ENCODE measurements at regions not wholly inside any gene's neighbourhood (a gene's known extent, or its start where the extent isn't known, plus 50 kb on each side); places are given as distances from the start of the nearest gene placed in this dataset.

GRCh38 chr7:113446391-113446790 is 328.0 kb upstream of the SMIM30 start:
- no peak overlapping the region for H3K4me3 Mint-ChIP-seq
- ATAC-seq (no peak), DNase-seq (ENCODE audit: low spot score in 2 of 2) (no peak)
- H3K9me3 Mint-ChIP-seq: no peaks in the 10 kb centered on the region
- H3K36me3 Mint-ChIP-seq: no peaks in the 10 kb centered on the region
- no peak overlapping the region for H3K27ac Mint-ChIP-seq
- no peaks in the 10 kb centered on the region for H3K4me1 Mint-ChIP-seq

GRCh38 chr7:113444261-113444660 is 325.9 kb upstream of the SMIM30 start:
- Mint-ChIP-seq H3K4me1 (no peaks in the 10 kb centered on the region), H3K4me3 (no peak overlapping the region), H3K36me3 (no peaks in the 10 kb centered on the region), H3K9me3 (peaks cover 3% of the 10 kb centered on the region), H3K27ac (no peak overlapping the region)
- DNase-seq (ENCODE audit: low spot score in 2 of 2): no peak
- ATAC-seq: no peak

GRCh38 chr7:113440173-113440572 is 321.8 kb upstream of the SMIM30 start:
- no peaks in the 10 kb centered on the region for H3K36me3 Mint-ChIP-seq
- H3K4me1 Mint-ChIP-seq: no peaks in the 10 kb centered on the region
- no peak for DNase-seq (ENCODE audit: low spot score in 2 of 2)
- no peak for ATAC-seq
- H3K27ac Mint-ChIP-seq: no peak overlapping the region
- peaks cover 7% of the 10 kb centered on the region for H3K9me3 Mint-ChIP-seq
- H3K4me3 Mint-ChIP-seq: no peak overlapping the region

- ATAC-seq: no peak
- H3K4me1 Mint-ChIP-seq: no peaks in the 10 kb centered on the region
- no peak for DNase-seq (ENCODE audit: low spot score in 2 of 2)
- H3K36me3 Mint-ChIP-seq: no peaks in the 10 kb centered on the region
- H3K27ac Mint-ChIP-seq: no peak overlapping the region
- no peak overlapping the region for H3K4me3 Mint-ChIP-seq
- no peaks in the 10 kb centered on the region for H3K9me3 Mint-ChIP-seq
Measured at GRCh38 chr7:113431406-113431805, 313.1 kb upstream of the SMIM30 start.

GRCh38 chr7:113424185-113424817 is 305.9 kb upstream of the SMIM30 start:
- H3K4me1 Mint-ChIP-seq: peaks cover 6% of the 10 kb centered on the region
- H3K36me3 Mint-ChIP-seq: no peaks in the 10 kb centered on the region
- no peaks in the 10 kb centered on the region for H3K9me3 Mint-ChIP-seq
- H3K4me3 Mint-ChIP-seq: no peak overlapping the region
- H3K27ac Mint-ChIP-seq: no peak overlapping the region
- ATAC-seq (no peak), DNase-seq (ENCODE audit: low spot score in 2 of 2) (no peak)

GRCh38 chr7:113421696-113422330 is 303.5 kb upstream of the SMIM30 start:
- DNase-seq (ENCODE audit: low spot score in 2 of 2) (peak; percentile 56 to 85), ATAC-seq (peak; percentile 94)

GRCh38 chr7:113414401-113415035 is 296.2 kb upstream of the SMIM30 start:
- no peaks in the 10 kb centered on the region for H3K4me1 Mint-ChIP-seq
- no peak overlapping the region for H3K4me3 Mint-ChIP-seq
- H3K36me3 Mint-ChIP-seq: no peaks in the 10 kb centered on the region
- DNase-seq (ENCODE audit: low spot score in 2 of 2): no peak
- no peaks in the 10 kb centered on the region for H3K9me3 Mint-ChIP-seq
- no peak for ATAC-seq
- no peak overlapping the region for H3K27ac Mint-ChIP-seq

More at GRCh38 chr7:113421696-113422330, 303.5 kb upstream of the SMIM30 start:
- Mint-ChIP-seq H3K27ac (no peak overlapping the region), H3K36me3 (no peaks in the 10 kb centered on the region), H3K4me3 (no peak overlapping the region), H3K9me3 (no peaks in the 10 kb centered on the region), H3K4me1 (peaks cover 6% of the 10 kb centered on the region)

- H3K4me1 Mint-ChIP-seq: no peaks in the 10 kb centered on the region
- no peak overlapping the region for H3K4me3 Mint-ChIP-seq
- no peaks in the 10 kb centered on the region for H3K9me3 Mint-ChIP-seq
- H3K36me3 Mint-ChIP-seq: no peaks in the 10 kb centered on the region
- no peak overlapping the region for H3K27ac Mint-ChIP-seq
- no peak for ATAC-seq
- DNase-seq (ENCODE audit: low spot score in 2 of 2): no peak
Measured at GRCh38 chr7:113412410-113412809, 294.1 kb upstream of the SMIM30 start.

- H3K27ac Mint-ChIP-seq: no peak overlapping the region
- H3K4me3 Mint-ChIP-seq: no peak overlapping the region
- ATAC-seq (no peak), DNase-seq (ENCODE audit: low spot score in 2 of 2) (no peak)
- no peaks in the 10 kb centered on the region for H3K4me1 Mint-ChIP-seq
- H3K9me3 Mint-ChIP-seq: no peaks in the 10 kb centered on the region
- no peaks in the 10 kb centered on the region for H3K36me3 Mint-ChIP-seq
Measured at GRCh38 chr7:113410796-113411195, 292.4 kb upstream of the SMIM30 start.

GRCh38 chr7:113408999-113409398 is 290.6 kb upstream of the SMIM30 start:
- DNase-seq (ENCODE audit: low spot score in 2 of 2) (no peak), ATAC-seq (no peak)
- Mint-ChIP-seq H3K36me3 (no peaks in the 10 kb centered on the region), H3K27ac (no peak overlapping the region), H3K4me1 (no peaks in the 10 kb centered on the region), H3K4me3 (no peak overlapping the region), H3K9me3 (no peaks in the 10 kb centered on the region)

GRCh38 chr7:113405296-113406056 is 287.1 kb upstream of the SMIM30 start:
- no peaks in the 10 kb centered on the region for H3K9me3 Mint-ChIP-seq
- H3K36me3 Mint-ChIP-seq: no peaks in the 10 kb centered on the region
- DNase-seq (ENCODE audit: low spot score in 2 of 2) (no peak), ATAC-seq (no peak)
- H3K27ac Mint-ChIP-seq: no peak overlapping the region
- H3K4me3 Mint-ChIP-seq: no peak overlapping the region
- H3K4me1 Mint-ChIP-seq: no peaks in the 10 kb centered on the region

- Mint-ChIP-seq H3K27ac (no peak overlapping the region), H3K9me3 (no peaks in the 10 kb centered on the region), H3K4me1 (no peaks in the 10 kb centered on the region), H3K4me3 (no peak overlapping the region), H3K36me3 (no peaks in the 10 kb centered on the region)
- ATAC-seq: no peak
- DNase-seq (ENCODE audit: low spot score in 2 of 2): no peak
Measured at GRCh38 chr7:113404245-113404644, 285.9 kb upstream of the SMIM30 start.

- no peaks in the 10 kb centered on the region for H3K4me1 Mint-ChIP-seq
- DNase-seq (ENCODE audit: low spot score in 2 of 2): no peak
- ATAC-seq: no peak
- H3K27ac Mint-ChIP-seq: no peak overlapping the region
- no peaks in the 10 kb centered on the region for H3K9me3 Mint-ChIP-seq
- no peak overlapping the region for H3K4me3 Mint-ChIP-seq
- H3K36me3 Mint-ChIP-seq: no peaks in the 10 kb centered on the region
Measured at GRCh38 chr7:113402482-113402881, 284.1 kb upstream of the SMIM30 start.

GRCh38 chr7:113402005-113402404 is 283.7 kb upstream of the SMIM30 start:
- Mint-ChIP-seq H3K4me3 (no peak overlapping the region), H3K9me3 (no peaks in the 10 kb centered on the region), H3K4me1 (no peaks in the 10 kb centered on the region), H3K27ac (no peak overlapping the region), H3K36me3 (no peaks in the 10 kb centered on the region)
- ATAC-seq: no peak
- no peak for DNase-seq (ENCODE audit: low spot score in 2 of 2)

- H3K27ac Mint-ChIP-seq: no peak overlapping the region
- ATAC-seq (peak; percentile 21), DNase-seq (ENCODE audit: low spot score in 2 of 2) (no peak)
- H3K36me3 Mint-ChIP-seq: no peaks in the 10 kb centered on the region
- peaks cover 1% of the 10 kb centered on the region for H3K9me3 Mint-ChIP-seq
- H3K4me3 Mint-ChIP-seq: no peak overlapping the region
- H3K4me1 Mint-ChIP-seq: no peaks in the 10 kb centered on the region
Measured at GRCh38 chr7:113394856-113395255, 276.5 kb upstream of the SMIM30 start.
